ENCODE measurements at regions not wholly inside any gene's neighbourhood (a gene's known extent, or its start where the extent isn't known, plus 50 kb on each side); places are given as distances from the start of the nearest gene placed in this dataset.

DNA sequence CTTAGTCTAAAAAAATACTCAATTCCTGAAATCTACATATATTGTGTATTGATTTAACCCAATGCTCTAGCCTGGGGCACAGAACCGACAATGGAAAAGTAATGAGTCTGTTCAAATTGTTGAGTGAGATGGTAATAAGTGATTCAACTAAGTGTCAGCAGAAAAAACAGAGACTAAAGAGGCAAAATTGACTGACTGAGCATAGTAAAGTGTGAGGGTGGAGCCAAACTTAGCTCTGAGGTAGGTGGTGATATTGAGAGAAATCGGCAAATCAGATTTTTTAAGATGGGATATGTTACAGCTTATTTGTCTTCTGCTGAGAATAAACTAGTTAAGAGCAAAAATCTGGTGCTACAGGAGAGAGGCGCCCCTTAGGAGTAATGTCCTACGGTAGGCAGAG is 764.0 kb upstream of the LRRN3 start:
- no peaks in the 10 kb centered on the region for H4K20me1 ChIP-seq (ENCODE audit: insufficient read depth, low read length)
- DNase-seq (ENCODE audit: insufficient read length, low spot score, missing footprints) = no peak
- H3K4me3 ChIP-seq (ENCODE audit: insufficient read depth, low read length) = no peak overlapping the region
- no peaks in the 10 kb centered on the region for H3K27me3 ChIP-seq (ENCODE audit: insufficient read depth, low read length)
- TF ChIP-seq, protein P1, sequence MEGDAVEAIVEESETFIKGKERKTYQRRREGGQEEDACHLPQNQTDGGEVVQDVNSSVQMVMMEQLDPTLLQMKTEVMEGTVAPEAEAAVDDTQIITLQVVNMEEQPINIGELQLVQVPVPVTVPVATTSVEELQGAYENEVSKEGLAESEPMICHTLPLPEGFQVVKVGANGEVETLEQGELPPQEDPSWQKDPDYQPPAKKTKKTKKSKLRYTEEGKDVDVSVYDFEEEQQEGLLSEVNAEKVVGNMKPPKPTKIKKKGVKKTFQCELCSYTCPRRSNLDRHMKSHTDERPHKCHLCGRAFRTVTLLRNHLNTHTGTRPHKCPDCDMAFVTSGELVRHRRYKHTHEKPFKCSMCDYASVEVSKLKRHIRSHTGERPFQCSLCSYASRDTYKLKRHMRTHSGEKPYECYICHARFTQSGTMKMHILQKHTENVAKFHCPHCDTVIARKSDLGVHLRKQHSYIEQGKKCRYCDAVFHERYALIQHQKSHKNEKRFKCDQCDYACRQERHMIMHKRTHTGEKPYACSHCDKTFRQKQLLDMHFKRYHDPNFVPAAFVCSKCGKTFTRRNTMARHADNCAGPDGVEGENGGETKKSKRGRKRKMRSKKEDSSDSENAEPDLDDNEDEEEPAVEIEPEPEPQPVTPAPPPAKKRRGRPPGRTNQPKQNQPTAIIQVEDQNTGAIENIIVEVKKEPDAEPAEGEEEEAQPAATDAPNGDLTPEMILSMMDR (IDR thresholded peaks at IDR 0.05; ENCODE audit: extremely low read depth, low read depth, low read length) = no peak
- no peaks in the 10 kb centered on the region for H3K9me3 ChIP-seq (ENCODE audit: low read depth, low read length)
- H3K36me3 ChIP-seq (ENCODE audit: insufficient read depth, low read length) = no peaks in the 10 kb centered on the region
- H3K4me1 ChIP-seq (ENCODE audit: insufficient read depth, low read length) = no peaks in the 10 kb centered on the region
- H3K79me2 ChIP-seq (ENCODE audit: insufficient read depth, low read length) = no peaks in the 10 kb centered on the region
- no peak overlapping the region for H3K4me2 ChIP-seq (ENCODE audit: insufficient read depth, low read length)
- H3K27ac ChIP-seq (ENCODE audit: low read depth, low read length) = no peak overlapping the region
- H2AFZ ChIP-seq (ENCODE audit: low read length) = no peak overlapping the region

DNA sequence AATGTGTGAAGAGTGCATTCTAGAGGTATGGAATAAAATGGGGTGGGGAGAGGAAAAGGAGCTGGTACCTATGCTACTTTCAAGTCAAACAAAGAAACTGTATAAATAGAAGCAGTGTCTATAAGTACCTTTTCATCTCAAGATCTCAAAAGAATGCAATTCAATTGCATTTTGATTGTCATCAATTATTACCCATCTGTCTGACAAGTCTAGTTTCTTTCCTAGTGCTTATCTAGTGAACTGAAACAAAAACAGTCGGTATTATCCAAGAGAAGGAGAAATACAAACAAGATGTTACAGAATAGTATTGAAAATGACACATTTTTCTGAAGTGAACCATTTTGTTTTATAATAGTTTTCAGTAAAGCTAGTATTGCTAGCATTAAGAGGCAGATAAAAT is 754.5 kb upstream of the LRRN3 start:
- H2AFZ ChIP-seq (ENCODE audit: low read length) = no peak overlapping the region
- no peaks in the 10 kb centered on the region for H3K79me2 ChIP-seq (ENCODE audit: insufficient read depth, low read length)
- TF ChIP-seq, protein P1 (IDR thresholded peaks at IDR 0.05; ENCODE audit: extremely low read depth, low read depth, low read length) = no peak
- no peaks in the 10 kb centered on the region for H3K4me1 ChIP-seq (ENCODE audit: insufficient read depth, low read length)
- no peak for DNase-seq (ENCODE audit: insufficient read length, low spot score, missing footprints)
- no peaks in the 10 kb centered on the region for H3K36me3 ChIP-seq (ENCODE audit: insufficient read depth, low read length)
- H3K4me3 ChIP-seq (ENCODE audit: insufficient read depth, low read length) = no peak overlapping the region
- H3K4me2 ChIP-seq (ENCODE audit: insufficient read depth, low read length) = no peak overlapping the region
- no peaks in the 10 kb centered on the region for H3K27me3 ChIP-seq (ENCODE audit: insufficient read depth, low read length)
- no peak overlapping the region for H3K27ac ChIP-seq (ENCODE audit: low read depth, low read length)
- H4K20me1 ChIP-seq (ENCODE audit: insufficient read depth, low read length) = no peaks in the 10 kb centered on the region
- H3K9me3 ChIP-seq (ENCODE audit: low read depth, low read length) = no peaks in the 10 kb centered on the region

DNA sequence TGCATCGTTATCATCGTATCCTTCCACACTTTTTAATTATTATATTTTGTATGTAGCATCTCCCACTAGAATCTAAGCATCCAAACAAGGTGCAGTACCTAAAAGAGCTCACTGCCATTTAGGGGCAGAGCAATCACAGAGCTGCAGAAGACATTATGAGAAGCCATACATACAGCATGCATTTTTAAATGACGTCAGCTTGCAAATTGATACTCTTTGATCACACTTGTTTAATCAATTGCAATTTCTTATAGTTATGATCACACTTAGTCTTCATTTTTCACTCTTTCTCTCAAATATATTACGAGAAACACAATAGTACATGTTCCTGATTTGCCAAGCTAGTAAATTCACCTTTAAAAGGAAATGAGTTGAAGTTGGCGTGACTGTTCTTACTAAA is 753.3 kb upstream of the LRRN3 start:
- H3K9me3 ChIP-seq (ENCODE audit: low read depth, low read length) = no peaks in the 10 kb centered on the region
- H3K27me3 ChIP-seq (ENCODE audit: insufficient read depth, low read length) = no peaks in the 10 kb centered on the region
- no peak overlapping the region for H3K4me3 ChIP-seq (ENCODE audit: insufficient read depth, low read length)
- H3K27ac ChIP-seq (ENCODE audit: low read depth, low read length) = no peak overlapping the region
- DNase-seq (ENCODE audit: insufficient read length, low spot score, missing footprints) = no peak
- H2AFZ ChIP-seq (ENCODE audit: low read length) = no peak overlapping the region
- H3K4me1 ChIP-seq (ENCODE audit: insufficient read depth, low read length) = no peaks in the 10 kb centered on the region
- no peaks in the 10 kb centered on the region for H4K20me1 ChIP-seq (ENCODE audit: insufficient read depth, low read length)
- H3K79me2 ChIP-seq (ENCODE audit: insufficient read depth, low read length) = no peaks in the 10 kb centered on the region
- H3K4me2 ChIP-seq (ENCODE audit: insufficient read depth, low read length) = no peak overlapping the region
- no peaks in the 10 kb centered on the region for H3K36me3 ChIP-seq (ENCODE audit: insufficient read depth, low read length)
- TF ChIP-seq, protein P1 (IDR thresholded peaks at IDR 0.05; ENCODE audit: extremely low read depth, low read depth, low read length) = no peak

DNA sequence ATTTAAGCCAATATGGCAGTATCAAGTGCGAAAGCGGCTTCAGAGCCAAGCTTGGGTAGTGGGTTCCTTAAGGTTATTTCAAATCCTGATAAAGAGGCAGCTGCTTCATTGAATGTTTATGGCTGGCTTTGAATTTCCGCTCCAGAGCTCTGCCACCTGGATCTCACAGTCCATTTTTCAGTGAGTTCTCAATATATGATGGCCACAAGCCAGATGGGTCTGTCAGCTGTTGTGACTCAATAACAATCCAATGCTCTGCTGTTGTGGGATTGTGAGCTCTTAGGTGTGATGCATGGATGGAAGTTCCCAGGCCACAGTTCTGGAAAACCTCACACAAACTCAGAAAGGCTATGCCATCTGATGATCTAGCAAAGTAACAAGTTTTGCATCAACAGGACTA is 743.8 kb upstream of the LRRN3 start:
- Histone ChIP-seq H3K4me1 (ENCODE audit: insufficient read depth, low read length) (no peaks in the 10 kb centered on the region), H3K4me3 (ENCODE audit: insufficient read depth, low read length) (no peak overlapping the region), H2AFZ (ENCODE audit: low read length) (no peak overlapping the region), H3K36me3 (ENCODE audit: insufficient read depth, low read length) (no peaks in the 10 kb centered on the region), H3K27me3 (ENCODE audit: insufficient read depth, low read length) (no peaks in the 10 kb centered on the region), H3K4me2 (ENCODE audit: insufficient read depth, low read length) (no peak overlapping the region), H3K9me3 (ENCODE audit: low read depth, low read length) (peaks cover 6% of the 10 kb centered on the region), H3K79me2 (ENCODE audit: insufficient read depth, low read length) (no peaks in the 10 kb centered on the region), H3K27ac (ENCODE audit: low read depth, low read length) (no peak overlapping the region), H4K20me1 (ENCODE audit: insufficient read depth, low read length) (no peaks in the 10 kb centered on the region)
- DNase-seq (ENCODE audit: insufficient read length, low spot score, missing footprints) = no peak
- TF ChIP-seq, protein P1 (IDR thresholded peaks at IDR 0.05; ENCODE audit: extremely low read depth, low read depth, low read length) = no peak
